ENCODE measurements at regions not wholly inside any gene's neighbourhood (a gene's known extent, or its start where the extent isn't known, plus 50 kb on each side); places are given as distances from the start of the nearest gene placed in this dataset.

GRCh38 chr11:13090228-13090708 is 81.2 kb downstream of the RASSF10 start (continued):
- TF ChIP-seq, protein P1, sequence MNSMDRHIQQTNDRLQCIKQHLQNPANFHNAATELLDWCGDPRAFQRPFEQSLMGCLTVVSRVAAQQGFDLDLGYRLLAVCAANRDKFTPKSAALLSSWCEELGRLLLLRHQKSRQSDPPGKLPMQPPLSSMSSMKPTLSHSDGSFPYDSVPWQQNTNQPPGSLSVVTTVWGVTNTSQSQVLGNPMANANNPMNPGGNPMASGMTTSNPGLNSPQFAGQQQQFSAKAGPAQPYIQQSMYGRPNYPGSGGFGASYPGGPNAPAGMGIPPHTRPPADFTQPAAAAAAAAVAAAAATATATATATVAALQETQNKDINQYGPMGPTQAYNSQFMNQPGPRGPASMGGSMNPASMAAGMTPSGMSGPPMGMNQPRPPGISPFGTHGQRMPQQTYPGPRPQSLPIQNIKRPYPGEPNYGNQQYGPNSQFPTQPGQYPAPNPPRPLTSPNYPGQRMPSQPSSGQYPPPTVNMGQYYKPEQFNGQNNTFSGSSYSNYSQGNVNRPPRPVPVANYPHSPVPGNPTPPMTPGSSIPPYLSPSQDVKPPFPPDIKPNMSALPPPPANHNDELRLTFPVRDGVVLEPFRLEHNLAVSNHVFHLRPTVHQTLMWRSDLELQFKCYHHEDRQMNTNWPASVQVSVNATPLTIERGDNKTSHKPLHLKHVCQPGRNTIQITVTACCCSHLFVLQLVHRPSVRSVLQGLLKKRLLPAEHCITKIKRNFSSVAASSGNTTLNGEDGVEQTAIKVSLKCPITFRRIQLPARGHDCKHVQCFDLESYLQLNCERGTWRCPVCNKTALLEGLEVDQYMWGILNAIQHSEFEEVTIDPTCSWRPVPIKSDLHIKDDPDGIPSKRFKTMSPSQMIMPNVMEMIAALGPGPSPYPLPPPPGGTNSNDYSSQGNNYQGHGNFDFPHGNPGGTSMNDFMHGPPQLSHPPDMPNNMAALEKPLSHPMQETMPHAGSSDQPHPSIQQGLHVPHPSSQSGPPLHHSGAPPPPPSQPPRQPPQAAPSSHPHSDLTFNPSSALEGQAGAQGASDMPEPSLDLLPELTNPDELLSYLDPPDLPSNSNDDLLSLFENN (IDR thresholded peaks at IDR 0.05; ENCODE audit: low read depth in 2 of 2, low read length in 2 of 2): no peak
- TF ChIP-seq SMAD3 (CRISPR knock-in tag; conservative IDR thresholded peaks at IDR 0.05) (no peak), BCOR (IDR thresholded peaks at IDR 0.05) (peak; percentile 26; the same call in 1 of the 2 replicates), CEBPB (tag; IDR thresholded peaks at IDR 0.05) (peak; percentile 36; the same call in 1 of the 2 replicates), CAMTA2 (CRISPR knock-in tag; conservative IDR thresholded peaks at IDR 0.05) (no peak), CTBP1 (IDR thresholded peaks at IDR 0.05; ENCODE audit: borderline replicate concordance) (peak; percentile 80; the same call in 1 of the 2 replicates), CTCFL (IDR thresholded peaks at IDR 0.05; ENCODE audit: borderline replicate concordance, insufficient read depth, low read depth, low read length, poor library complexity, severe bottlenecking) (no peak), GTF2A2 (tag; IDR thresholded peaks at IDR 0.05) (no peak), KDM1A (IDR thresholded peaks at IDR 0.05) (peak in 1 of 2 experiments; percentile 67; a peak in 3 of 4 replicates), FIP1L1 (IDR thresholded peaks at IDR 0.05; ENCODE audit: low read depth, low read length, poor library complexity, severe bottlenecking) (no peak), RBM14 (IDR thresholded peaks at IDR 0.05; ENCODE audit: borderline replicate concordance, insufficient read depth, low read depth, low read length) (no peak), CHAMP1 (IDR thresholded peaks at IDR 0.05) (peak; percentile 65; the same call in 1 of the 2 replicates), RBBP5 (IDR thresholded peaks at IDR 0.05; ENCODE audit: borderline replicate concordance, insufficient read depth, low read length, poor library complexity, severe bottlenecking) (peak; percentile 31), JUND (IDR thresholded peaks at IDR 0.05; ENCODE audit: borderline replicate concordance, low read depth, low read length) (peak; percentile 28; the same call in 1 of the 2 replicates), JUND (tag; IDR thresholded peaks at IDR 0.05; ENCODE audit: borderline replicate concordance, low read depth, low read length) (peak; percentile 49; the same call in 1 of the 3 replicates), TOE1 (IDR thresholded peaks at IDR 0.05; ENCODE audit: borderline replicate concordance) (0 out of 2 replicates have a peak, but pooled peaks have one; percentile 42), TOE1 (CRISPR knock-in tag; IDR thresholded peaks at IDR 0.05; ENCODE audit: borderline replicate concordance, low read depth) (no peak), ZFP36 (IDR thresholded peaks at IDR 0.05; ENCODE audit: low read depth, low read length, partially characterized antibody) (no peak), MEF2A (IDR thresholded peaks at IDR 0.05; ENCODE audit: control insufficient read depth, low read depth, low read length) (no peak), ATF7 (IDR thresholded peaks at IDR 0.05) (peak; percentile 71), MEIS2 (IDR thresholded peaks at IDR 0.05; ENCODE audit: partially characterized antibody) (peak; percentile 28)
